Occipital lobe (tissue), 1 donor: ENCODE measurements at regions not wholly inside any gene's neighbourhood (a gene's known extent, or its start where the extent isn't known, plus 50 kb on each side); places are given as distances from the start of the nearest gene placed in this dataset.
"Not testable (repeated sequence)": the region's sequence is repeated elsewhere in the genome, so short reads cannot be mapped to it uniquely, and the experiment has no call there.

Experiments used
- DNase-seq: peaks from one replicate; lab custom pipeline; 2025; lab: John Stamatoyannopoulos, UW

DNA sequence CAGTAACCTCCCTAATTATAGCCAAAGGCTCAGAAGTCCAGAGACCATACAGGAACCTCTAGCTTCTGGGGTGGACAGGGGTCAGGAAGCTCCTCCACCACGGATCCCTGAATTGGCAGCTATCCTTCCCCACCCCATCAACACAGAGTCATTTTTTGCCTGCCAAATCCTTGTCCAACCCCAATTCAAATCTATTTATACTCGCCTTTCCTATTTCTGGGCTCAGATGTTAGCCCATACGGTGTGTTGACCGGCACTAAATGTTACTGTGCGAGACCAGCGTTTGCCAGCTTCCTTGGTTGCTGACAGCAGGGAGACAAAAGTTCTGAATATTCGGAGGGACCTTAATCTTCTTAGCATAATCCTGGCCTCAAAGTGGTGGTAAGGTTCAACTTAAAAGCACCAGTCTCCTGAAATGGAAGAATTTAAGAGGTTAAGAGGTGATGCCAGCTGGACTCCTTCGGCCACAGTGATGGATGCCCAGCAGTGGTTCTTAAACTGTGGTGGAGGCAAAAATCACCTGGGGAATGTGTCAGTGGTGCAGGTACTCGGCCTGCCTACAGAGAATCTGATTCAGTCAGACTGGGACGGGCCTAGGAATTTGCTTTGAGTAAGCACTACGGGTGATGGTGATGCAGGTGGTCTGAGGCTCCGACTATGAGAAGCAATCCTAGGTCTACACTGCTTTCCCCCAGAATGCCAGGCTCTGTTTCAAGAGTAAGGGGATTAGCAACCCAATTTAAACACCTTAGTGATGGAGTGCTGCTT, 204.8 kb upstream of the MEF2C start:
- no peak for DNase-seq

DNA sequence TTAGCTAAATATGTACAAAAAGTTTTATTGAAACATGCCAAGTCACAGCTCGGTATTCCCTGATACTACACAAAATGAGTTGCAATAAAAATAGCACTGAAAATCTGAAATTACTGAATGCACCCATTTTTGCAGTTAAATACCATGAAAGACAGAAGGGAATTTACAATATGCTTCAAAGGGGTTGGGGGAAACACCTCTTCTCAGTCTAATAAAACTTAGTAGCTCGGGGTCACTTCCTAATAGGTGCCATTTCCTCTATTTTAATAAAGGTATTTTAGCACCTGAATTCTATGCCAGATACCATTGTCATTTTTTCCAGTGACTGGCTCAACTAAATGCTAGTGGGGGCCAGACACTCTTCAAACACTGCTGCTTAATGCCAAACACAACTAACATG, 204.1 kb upstream of the MEF2C start:
- DNase-seq = no peak

DNA sequence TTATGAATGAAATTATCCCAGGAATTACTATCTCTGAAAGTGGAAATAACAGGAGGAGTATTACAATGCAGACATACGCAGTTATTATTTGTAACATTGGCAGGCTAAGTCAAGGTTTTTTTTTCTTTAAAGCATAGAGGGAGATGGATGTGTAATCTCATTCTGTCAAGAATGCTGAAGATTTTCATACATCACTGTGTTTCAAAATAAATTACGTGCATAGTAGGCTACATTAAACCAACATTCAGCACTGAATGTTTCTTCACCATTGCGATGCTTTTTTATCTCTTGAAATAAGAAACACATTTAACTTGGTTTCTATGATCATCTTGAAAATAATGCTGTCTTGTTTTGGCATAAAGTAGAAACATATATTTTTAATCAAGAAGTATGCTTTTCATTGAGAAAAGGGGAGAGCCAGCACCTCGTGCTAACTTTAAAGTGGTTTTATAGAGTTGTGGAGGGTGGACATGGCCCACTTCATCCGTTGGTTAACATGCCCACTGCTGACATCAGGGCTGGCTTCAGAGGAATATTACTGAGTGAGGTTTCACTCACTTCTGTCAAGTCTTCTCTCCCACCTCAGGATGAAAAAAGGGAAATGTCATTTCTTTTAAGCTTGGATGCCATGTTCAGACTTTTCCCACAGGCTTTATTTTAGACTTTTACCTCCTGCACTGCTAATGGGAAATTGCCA, 203.6 kb upstream of the MEF2C start:
- no peak for DNase-seq

DNA sequence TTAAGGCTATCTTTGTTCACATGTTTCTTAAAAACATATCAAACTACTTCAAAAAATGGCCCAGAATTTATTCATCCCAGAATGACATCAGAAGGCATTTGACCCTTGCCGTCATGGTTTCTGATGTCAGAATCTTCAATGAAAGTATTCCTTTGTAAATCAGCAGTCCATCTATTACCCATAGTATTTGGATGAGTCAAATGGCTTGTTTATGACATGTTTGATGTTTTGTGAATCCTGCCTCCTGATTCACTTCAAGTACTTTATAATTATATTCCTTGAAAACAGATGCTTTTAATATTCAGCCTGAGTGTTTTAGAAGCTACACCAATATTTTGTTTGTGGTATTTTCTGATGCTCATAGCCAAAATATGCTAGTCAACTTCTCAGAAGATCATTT, 200.8 kb upstream of the MEF2C start:
- DNase-seq = no peak

DNA sequence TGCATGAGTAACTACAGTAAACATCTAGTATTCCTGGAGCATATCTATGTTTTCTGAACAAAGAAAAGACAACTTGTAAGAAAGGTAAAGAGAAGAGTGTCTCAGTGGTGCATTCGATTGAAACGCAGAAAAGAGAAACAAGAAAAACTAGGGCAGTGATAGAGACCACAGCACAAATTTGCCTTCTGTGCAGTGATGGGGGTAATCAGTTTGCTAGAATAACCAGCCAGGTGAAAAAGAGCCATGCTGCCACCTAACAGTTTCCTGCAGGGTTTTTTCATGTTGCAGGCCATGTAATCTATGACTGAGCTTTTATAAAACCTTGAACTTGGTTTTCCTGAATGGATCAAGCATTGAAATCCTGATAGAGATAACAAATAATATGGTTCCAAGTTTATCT, 198.4 kb upstream of the MEF2C start:
- DNase-seq = no peak

DNA sequence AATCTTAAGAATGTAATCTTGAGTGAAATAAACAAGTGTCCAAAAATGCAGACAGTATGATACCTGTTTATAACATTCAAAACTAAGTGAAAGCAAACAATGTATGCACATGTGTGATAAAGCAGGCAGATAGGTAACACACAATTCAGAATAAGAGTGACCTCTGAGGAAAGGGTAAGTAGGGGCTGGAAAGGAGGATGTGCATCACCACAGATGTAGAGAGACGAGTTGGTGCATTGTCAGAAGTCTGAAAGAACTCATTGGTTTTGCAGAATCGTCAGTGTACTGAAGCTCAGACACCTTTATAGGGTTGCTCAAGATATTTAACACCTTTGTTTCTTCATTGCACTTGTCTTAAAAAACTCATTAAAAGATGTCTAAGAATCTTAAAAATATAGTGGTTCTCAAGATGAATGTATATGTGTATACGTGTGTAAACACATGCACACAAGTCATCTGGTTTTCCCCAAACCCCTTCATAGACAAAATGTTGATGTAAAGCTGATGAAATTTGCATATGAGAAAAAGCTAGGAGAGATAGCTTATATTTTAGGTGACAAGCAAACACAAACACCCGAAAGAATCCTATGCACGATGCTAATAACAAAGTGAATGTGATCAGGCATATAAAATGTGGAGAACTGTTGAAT, 197.6 kb upstream of the MEF2C start:
- no peak for DNase-seq

DNA sequence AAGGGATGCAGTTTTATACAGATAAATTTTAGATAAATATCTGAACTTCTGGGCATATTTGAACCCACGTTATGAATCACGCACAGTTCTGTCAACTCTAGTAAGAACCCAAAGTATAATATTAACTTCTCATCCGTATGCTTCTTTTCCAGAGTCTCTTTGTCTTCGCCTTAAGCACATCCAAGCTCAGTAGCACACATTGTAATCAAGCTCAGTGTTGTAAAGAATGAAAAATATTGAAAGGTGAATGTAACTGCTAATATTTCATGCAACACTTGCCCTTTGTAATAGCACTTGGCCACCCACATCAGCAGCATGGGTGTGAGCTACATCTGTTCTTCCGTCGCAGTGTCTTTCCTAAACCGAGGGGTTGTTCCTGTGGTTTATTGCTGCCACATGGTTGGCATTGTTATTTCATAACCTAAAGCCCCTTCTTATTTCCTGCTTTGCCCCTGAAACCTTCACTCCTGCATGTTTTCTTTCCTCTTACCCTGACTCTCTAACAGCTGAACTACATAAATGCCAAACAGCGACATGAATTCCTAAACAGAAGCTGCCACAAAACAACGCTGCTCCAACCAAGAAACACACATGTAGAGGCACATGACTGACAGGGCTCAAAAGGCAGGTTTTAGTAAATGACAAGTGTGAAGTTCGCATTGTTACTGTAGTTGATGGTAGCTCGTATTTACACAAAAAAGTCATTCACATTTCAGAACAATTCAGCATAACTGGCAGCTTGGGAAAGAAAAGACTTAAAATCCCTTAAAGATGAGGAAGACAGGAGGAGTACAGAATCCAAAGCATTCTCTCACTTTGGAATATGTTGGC, 190.1 kb upstream of the MEF2C start:
- no peak for DNase-seq

DNA sequence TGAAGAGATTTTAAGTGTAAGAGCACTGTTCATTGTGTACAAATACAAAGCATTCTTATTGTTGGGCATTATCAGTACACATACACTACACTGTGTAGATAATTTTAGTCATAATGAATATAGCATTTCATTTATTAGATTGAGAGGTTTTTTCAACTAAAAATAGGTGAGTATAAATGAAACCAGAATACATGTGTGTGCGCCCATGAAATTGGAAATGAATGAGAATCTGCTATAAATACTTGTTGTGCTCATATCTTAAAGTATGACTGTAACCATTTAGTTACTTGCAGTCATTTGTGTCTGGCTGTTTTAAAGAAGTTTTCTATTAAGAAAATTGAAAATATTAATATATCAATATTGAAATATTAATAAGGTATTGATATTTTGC, 189.0 kb upstream of the MEF2C start:
- DNase-seq = no peak

DNA sequence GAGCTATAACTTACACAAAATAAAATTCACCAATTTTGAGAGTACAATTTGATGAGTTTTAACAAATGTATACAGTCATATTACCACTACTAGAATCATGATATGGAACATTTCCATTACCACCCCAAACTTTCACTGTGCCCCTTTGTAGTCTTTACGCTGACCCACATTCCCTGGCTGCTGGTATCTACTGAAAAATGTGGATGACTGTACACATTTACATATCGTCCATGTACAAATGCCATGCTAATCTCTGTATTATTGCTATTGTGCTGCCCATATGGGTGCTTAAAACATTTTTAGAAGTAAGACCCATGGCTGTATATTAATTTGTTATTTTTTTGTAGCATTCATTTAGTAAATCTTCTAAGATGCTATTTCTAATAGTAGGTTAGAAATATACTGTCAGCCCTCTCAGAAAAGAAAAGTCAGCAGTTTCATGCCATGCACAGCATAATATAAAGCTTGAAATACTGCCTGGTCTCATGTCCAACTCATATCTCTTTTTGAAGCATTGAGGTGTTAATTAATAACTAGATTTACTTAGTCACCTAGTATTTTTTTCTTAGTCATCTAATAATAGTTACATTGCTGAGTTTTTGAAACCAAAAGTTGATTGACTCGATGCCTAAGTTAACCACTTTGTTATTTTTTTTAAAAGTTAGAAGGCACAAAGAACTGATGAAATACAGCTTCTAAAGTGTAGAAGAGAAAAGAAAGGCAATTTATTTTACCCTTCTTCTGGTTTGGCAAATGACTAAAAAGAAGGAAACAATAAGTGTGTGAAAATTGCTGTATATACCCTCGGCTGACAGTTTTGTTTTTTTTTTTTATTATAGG, 188.3 kb upstream of the MEF2C start:
- no peak for DNase-seq

DNA sequence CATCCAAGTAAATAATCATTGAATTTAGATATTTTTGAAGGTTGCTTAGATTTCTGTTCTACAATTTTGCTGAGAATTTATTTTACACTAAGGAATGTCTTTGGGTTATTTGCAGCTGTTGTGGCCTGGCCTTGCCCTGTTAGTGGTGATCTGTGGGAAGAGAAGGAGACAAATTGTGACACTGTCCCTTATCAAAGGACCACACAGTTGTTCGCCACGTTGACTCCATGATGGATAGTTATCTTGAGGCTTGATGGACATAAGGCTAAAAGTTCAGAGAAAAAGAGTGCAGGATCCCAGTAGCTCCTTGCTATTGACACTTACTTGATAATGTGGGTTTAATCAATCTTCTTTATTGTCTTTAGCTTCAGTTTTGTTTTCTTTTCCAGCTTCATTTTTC, 186.6 kb upstream of the MEF2C start:
- no peak for DNase-seq

DNA sequence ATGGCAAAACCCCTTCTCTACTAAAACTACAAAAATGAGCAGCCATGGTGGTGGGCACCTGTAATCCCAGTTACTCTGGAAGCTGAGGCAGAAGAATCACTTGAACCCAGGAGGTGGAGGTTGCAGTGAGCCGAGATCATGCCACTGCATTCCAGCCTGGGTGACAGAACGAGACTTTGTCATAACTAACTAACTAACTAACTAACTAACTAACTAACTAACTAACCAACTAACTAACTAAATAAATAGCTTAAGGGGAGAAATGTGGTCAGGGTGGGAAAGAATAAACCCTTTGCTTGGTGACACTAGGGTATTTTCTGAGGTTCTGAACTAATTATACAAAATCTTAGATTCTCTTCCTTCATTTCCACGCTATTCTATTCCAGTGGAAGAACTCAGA, 184.4 kb upstream of the MEF2C start:
- DNase-seq = no peak

DNA sequence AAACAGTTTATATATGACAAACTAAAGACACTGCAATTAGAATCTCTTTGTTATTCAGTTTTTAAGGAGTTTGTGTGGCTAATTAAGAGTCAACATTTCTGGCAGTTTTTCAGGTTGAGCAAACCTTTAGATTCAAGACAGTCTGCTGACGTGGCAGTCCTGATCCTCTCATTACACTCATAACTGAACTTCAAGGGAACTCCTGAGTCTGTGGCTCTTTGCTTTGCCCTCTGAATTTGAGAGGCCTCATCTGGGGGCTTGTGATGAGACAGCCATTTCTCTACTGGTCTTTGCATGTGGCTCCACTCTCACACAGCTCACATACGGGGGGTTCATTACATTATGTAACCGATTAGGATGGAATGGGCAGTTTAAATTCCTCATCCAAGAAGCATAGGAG, 182.9 kb upstream of the MEF2C start:
- no peak for DNase-seq

DNA sequence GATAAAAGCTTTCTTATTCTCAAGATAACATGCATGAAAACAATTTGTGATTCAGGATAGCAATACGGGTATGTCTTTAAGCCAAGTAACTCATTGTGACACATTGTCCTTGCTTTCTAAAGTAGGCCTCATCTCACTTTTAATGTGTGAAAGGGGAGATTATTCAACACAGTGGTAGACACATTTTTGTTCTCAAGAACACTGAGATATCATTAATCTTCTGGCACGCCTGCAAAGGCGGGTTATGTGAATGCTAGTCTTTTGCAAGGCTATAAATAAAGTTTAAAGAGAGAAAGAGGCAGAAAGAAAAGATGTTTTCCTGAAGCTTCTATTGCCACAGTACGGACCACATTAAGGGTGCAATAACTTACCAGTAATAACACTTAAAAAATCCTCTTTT, 181.8 kb upstream of the MEF2C start:
- DNase-seq = no peak

DNA sequence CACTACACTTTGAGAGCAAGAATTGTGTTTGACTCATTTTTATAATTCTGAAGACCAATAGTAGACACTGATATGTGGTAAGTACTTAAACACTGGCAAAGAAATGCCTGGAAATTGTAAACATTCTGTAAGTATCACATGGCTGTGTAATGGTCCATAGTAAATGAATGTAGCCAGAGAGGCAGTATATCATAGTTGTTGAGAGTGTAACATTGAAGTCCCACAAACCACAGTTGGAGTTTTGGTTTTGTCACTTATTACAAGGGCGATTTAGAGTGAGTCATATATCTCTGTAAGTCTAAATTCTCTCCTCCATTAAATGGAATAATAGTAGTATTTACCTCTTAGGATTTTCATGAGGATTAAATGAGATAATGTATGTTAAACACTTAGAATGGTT, 181.1 kb upstream of the MEF2C start:
- DNase-seq = no peak

DNA sequence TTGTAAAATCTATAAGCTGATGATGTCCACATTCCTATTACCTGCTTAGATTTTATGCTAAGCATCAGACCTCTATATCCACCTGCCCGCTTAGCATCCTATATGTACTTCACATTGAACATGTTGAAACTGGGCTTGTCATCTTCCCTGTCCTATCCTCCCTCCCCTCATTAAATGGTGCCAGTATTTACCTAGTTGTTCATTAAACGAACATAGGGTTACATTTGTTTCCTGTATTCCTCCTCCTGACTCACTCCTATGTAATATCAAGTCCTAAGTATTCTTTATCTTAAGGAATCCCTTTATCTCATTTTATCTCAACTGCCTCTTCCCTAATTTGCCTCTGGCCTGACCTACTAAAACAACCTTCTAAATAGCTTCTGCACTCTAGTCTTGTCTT, 177.8 kb upstream of the MEF2C start:
- no peak for DNase-seq

DNA sequence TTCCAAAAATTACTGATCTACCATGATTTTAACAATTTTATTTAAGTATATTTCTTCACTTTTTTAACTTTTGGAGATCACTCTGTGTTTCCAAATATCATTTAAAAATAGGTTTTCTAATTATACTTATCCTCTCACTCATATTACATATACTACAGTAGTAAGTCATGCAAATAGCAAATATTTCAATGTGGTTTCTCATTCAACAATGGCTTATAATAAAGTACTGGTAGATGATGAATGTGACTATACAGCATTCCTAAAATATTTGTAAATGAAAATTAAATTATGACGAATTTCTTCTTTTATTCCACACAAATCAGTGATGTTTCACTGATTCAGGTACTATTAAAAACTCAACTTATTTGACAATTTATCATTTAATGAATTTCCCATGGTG, 176.3 kb upstream of the MEF2C start:
- no peak for DNase-seq

DNA sequence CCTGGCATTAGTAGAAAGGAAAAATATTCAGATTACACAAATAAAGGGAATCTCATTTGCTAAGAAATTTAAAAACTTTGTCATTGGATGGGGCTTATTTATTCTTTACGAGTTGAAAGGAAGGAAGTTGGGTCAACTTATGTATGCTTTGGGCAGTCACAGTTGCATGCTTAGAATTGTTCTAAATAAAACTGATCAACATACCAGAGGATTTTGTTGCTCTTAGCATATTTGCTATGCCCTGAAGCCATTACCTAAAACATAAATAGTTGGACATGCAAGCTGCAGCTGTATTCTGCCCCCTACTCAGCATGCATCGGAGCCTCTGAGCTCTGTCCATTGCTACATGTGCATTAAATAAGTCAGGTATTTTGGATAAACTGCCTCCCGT, 172.7 kb upstream of the MEF2C start:
- DNase-seq = no peak

DNA sequence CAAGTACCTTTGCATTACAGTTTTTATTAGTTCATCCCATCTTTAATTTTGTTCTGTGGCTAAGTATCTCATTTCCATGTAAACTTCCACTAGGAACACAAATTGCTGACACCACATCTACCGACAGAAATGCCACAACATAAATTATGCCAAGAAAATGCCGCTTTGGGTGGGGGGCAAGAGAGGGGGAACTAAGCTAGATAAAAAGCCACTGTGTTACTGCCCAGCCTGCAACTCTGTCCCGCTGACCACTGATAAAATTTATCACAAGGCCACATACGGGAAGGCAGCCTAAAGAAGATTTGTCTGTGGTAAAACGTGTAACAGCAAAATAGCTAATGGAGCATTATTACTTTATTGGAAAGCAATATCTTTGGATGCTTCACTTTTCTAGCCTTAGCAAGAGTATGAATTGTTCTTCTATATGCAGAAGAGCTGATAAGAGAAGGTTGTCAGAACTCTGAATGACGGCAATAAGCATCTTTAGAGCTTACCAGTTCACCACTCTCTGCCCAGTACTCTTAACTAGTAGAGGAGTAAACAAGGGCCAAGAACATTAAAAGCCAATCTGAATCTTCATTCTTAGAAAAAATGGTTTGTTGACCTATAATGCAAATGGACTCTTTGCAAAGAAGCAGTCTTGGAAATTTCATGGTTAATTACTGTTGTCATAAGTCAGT, 172.2 kb upstream of the MEF2C start:
- DNase-seq = no peak

DNA sequence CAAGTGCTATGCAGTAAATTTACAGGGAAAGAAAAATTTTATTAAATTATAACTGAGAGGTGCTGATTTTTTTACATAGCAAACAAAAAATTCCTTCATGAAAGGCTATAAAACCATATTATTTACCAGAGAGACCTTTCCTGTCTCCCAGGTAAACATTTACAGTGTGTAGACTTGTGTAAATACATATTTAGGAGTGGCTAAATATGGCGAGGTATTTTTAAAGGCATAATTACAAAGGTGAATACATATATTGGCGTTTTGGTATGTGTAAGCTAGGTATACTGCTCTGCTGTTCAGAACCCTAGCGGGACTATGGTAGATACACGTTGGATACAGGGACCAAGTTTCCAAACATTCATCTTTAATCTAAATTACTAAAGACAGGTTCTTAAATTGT, 170.6 kb upstream of the MEF2C start:
- DNase-seq = no peak

DNA sequence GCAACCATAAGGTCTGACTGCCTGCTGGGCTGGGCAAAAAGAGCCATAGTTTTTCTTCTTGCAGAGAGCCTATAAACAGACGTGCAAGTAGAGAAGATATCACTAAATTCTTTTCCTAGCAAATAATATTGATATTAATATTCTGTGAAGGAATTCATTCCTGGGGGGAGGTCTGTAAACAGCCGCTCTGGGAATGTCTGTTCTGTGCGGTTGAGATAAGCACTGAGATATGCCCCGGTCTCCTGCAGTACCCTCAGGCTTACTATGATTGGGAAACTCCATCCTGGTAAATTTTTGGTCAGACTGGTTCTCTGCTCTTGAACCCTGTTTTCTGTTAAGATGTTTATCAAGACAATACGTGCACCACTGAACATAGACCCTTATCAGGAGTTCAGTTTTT, 167.1 kb upstream of the MEF2C start:
- DNase-seq = not testable (repeated sequence)

DNA sequence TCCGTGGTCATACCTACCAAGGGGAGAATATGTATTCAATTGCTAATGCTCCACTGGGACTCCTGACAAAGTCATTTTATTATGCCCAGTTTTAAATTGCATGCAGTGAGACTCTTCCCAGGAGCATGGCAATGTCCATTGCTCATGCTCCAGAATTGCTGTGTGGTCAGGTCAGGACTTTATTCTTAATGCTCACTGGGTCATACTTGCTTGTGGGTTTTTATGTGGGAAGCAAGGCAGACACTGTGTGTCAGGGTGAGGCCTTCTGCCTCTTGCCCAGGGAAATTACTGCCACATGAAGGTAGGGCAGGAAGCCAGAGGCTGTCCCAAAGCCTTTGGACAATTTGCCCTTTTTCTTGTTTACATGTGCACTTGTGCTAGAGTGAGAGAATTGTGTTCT, 164.6 kb upstream of the MEF2C start:
- DNase-seq = no peak
